ENCODE measurements at regions not wholly inside any gene's neighbourhood (a gene's known extent, or its start where the extent isn't known, plus 50 kb on each side); places are given as distances from the start of the nearest gene placed in this dataset.

DNA sequence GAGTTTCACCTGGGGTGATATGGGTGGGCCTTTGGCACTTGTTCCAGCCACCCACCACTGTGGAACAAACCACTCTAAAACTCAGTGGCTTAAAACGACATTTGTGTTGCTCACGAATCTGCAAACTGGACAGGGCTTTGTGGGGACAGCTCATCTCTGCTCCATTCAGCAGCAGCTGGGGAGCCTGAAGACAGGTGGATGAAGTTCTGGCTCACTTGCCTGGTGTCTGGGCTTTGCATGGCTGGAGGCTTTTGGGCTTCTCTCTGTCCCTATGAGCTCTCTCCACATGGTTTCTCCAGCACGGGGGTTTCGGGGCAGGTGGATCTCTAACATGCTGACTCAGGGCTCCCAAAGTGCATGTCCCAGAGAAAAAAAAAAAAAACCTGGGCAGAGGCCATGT lies 93.0 kb upstream of the GLI2 start:
- TF ChIP-seq POLR2AphosphoS5 (IDR thresholded peaks at IDR 0.05) = no peak
- TF ChIP-seq, protein P1, sequence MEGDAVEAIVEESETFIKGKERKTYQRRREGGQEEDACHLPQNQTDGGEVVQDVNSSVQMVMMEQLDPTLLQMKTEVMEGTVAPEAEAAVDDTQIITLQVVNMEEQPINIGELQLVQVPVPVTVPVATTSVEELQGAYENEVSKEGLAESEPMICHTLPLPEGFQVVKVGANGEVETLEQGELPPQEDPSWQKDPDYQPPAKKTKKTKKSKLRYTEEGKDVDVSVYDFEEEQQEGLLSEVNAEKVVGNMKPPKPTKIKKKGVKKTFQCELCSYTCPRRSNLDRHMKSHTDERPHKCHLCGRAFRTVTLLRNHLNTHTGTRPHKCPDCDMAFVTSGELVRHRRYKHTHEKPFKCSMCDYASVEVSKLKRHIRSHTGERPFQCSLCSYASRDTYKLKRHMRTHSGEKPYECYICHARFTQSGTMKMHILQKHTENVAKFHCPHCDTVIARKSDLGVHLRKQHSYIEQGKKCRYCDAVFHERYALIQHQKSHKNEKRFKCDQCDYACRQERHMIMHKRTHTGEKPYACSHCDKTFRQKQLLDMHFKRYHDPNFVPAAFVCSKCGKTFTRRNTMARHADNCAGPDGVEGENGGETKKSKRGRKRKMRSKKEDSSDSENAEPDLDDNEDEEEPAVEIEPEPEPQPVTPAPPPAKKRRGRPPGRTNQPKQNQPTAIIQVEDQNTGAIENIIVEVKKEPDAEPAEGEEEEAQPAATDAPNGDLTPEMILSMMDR (IDR thresholded peaks at IDR 0.05) = no peak
